ENCODE measurements at regions not wholly inside any gene's neighbourhood (a gene's known extent, or its start where the extent isn't known, plus 50 kb on each side); places are given as distances from the start of the nearest gene placed in this dataset.

DNA sequence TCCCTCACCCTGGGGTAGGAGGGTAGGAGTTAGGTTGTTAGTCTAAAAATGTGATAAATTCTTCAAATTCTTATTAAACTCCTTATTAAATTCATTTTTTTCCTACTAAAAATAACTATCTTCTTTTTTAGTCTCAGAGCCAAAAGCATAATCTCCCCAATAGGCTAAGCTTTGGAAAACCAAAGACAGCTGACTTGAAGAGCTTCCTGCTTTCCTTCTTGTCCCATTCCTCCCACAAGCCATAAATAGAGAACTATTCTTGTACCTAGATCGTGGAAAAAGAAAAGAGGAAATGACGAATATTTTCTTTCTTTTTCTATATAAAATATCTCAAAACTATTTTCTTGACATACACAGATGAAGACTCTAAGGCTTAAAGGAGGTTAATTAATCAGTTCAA, 486.9 kb downstream of the CDH8 start:
- Histone ChIP-seq H3K9me3 (replicated peaks; ENCODE audit: insufficient read depth, low read length) (no peaks in the 10 kb centered on the region), H3K4me3 (ENCODE audit: low read length) (no peak overlapping the region), H3K36me3 (replicated peaks; ENCODE audit: insufficient read depth, low read length) (no peaks in the 10 kb centered on the region), H3K4me1 (ENCODE audit: low read length) (no peaks in the 10 kb centered on the region), H4K20me1 (ENCODE audit: insufficient read depth, low read length) (no peaks in the 10 kb centered on the region), H3K79me2 (ENCODE audit: low read length) (no peaks in the 10 kb centered on the region), H2AFZ (ENCODE audit: low read length) (no peak overlapping the region), H3K27me3 (replicated peaks; ENCODE audit: insufficient read depth, low read length) (no peaks in the 10 kb centered on the region), H3K9me2 (replicated peaks; ENCODE audit: insufficient read depth, low read length) (no peaks in the 10 kb centered on the region), H3F3A (ENCODE audit: insufficient read depth, low read length) (no peaks in the 10 kb centered on the region), H3K27ac (ENCODE audit: low read length) (no peak overlapping the region), H3K4me2 (ENCODE audit: low read depth, low read length) (no peak overlapping the region), H3K9ac (ENCODE audit: low read length) (no peak overlapping the region)
- TF ChIP-seq, protein P1, sequence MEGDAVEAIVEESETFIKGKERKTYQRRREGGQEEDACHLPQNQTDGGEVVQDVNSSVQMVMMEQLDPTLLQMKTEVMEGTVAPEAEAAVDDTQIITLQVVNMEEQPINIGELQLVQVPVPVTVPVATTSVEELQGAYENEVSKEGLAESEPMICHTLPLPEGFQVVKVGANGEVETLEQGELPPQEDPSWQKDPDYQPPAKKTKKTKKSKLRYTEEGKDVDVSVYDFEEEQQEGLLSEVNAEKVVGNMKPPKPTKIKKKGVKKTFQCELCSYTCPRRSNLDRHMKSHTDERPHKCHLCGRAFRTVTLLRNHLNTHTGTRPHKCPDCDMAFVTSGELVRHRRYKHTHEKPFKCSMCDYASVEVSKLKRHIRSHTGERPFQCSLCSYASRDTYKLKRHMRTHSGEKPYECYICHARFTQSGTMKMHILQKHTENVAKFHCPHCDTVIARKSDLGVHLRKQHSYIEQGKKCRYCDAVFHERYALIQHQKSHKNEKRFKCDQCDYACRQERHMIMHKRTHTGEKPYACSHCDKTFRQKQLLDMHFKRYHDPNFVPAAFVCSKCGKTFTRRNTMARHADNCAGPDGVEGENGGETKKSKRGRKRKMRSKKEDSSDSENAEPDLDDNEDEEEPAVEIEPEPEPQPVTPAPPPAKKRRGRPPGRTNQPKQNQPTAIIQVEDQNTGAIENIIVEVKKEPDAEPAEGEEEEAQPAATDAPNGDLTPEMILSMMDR (IDR thresholded peaks at IDR 0.05; ENCODE audit: low read length): no peak
- TF ChIP-seq EZH2 (optimal IDR thresholded peaks at IDR 0.05; ENCODE audit: low read depth, low read length) (no peak), EZH2phosphoT487 (IDR thresholded peaks at IDR 0.05; ENCODE audit: low read length) (no peak)
- no peak for DNase-seq

DNA sequence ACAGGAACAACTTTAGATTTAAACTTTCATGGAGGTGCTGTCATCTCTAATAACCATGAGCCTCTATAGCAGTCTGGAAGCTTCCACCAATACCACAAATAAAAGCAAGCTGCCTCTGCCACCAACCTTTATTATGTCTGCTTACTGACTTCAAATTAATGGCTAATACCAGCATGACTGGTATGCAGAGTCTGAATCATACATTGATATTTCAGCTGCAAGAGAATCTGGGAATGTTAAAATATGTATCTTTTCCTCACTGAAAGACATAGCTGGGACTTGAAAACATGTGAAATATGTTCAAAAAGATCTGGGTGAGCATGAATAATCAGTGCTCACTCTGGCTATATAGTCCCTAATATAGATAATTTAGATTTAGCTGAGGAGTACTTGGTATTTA, 488.6 kb downstream of the CDH8 start:
- Histone ChIP-seq H3K27me3 (replicated peaks; ENCODE audit: insufficient read depth, low read length) (no peaks in the 10 kb centered on the region), H3K9ac (ENCODE audit: low read length) (no peak overlapping the region), H3F3A (ENCODE audit: insufficient read depth, low read length) (no peaks in the 10 kb centered on the region), H3K27ac (ENCODE audit: low read length) (no peak overlapping the region), H3K36me3 (replicated peaks; ENCODE audit: insufficient read depth, low read length) (no peaks in the 10 kb centered on the region), H3K79me2 (ENCODE audit: low read length) (no peaks in the 10 kb centered on the region), H3K9me3 (replicated peaks; ENCODE audit: insufficient read depth, low read length) (no peaks in the 10 kb centered on the region), H3K4me3 (ENCODE audit: low read length) (no peak overlapping the region), H3K4me2 (ENCODE audit: low read depth, low read length) (no peak overlapping the region), H3K4me1 (ENCODE audit: low read length) (no peaks in the 10 kb centered on the region), H4K20me1 (ENCODE audit: insufficient read depth, low read length) (no peaks in the 10 kb centered on the region), H3K9me2 (replicated peaks; ENCODE audit: insufficient read depth, low read length) (no peaks in the 10 kb centered on the region), H2AFZ (ENCODE audit: low read length) (no peak overlapping the region)
- no peak for TF ChIP-seq EZH2 (optimal IDR thresholded peaks at IDR 0.05; ENCODE audit: low read depth, low read length)
- TF ChIP-seq, protein P1 (IDR thresholded peaks at IDR 0.05; ENCODE audit: low read length): no peak
- no peak for TF ChIP-seq EZH2phosphoT487 (IDR thresholded peaks at IDR 0.05; ENCODE audit: low read length)
- DNase-seq: no peak

DNA sequence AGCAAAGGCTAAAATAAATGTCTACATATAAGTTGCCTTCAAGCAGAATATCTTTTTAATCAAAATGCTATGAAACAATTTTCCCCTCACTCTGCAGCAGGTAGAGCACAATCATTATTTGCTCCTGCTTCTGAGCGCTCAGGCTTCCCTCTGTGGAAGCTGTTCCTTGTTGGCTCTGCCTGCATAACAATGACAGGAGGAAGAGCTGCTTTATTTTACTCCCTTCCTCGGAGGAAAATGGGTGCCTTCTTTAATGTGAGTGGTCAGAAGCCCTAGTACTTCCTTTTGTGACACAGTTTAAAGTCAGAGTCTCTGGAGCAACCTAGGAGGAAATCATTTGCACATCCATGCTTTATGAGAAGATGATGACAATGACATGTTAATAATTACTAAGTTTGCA, 492.1 kb downstream of the CDH8 start:
- H2AFZ ChIP-seq (ENCODE audit: low read length): no peak overlapping the region
- H4K20me1 ChIP-seq (ENCODE audit: insufficient read depth, low read length): no peaks in the 10 kb centered on the region
- TF ChIP-seq, protein P1 (IDR thresholded peaks at IDR 0.05; ENCODE audit: low read length): no peak
- TF ChIP-seq EZH2 (optimal IDR thresholded peaks at IDR 0.05; ENCODE audit: low read depth, low read length): no peak
- TF ChIP-seq EZH2phosphoT487 (IDR thresholded peaks at IDR 0.05; ENCODE audit: low read length): no peak
- no peaks in the 10 kb centered on the region for H3K36me3 ChIP-seq (replicated peaks; ENCODE audit: insufficient read depth, low read length)
- H3K27me3 ChIP-seq (replicated peaks; ENCODE audit: insufficient read depth, low read length): no peaks in the 10 kb centered on the region
- H3K9me2 ChIP-seq (replicated peaks; ENCODE audit: insufficient read depth, low read length): no peaks in the 10 kb centered on the region
- H3K4me1 ChIP-seq (ENCODE audit: low read length): no peaks in the 10 kb centered on the region
- no peaks in the 10 kb centered on the region for H3F3A ChIP-seq (ENCODE audit: insufficient read depth, low read length)
- no peak overlapping the region for H3K27ac ChIP-seq (ENCODE audit: low read length)
- DNase-seq: no peak
- H3K4me3 ChIP-seq (ENCODE audit: low read length): no peak overlapping the region
- H3K9ac ChIP-seq (ENCODE audit: low read length): no peak overlapping the region
- H3K9me3 ChIP-seq (replicated peaks; ENCODE audit: insufficient read depth, low read length): no peaks in the 10 kb centered on the region
- no peak overlapping the region for H3K4me2 ChIP-seq (ENCODE audit: low read depth, low read length)
- no peaks in the 10 kb centered on the region for H3K79me2 ChIP-seq (ENCODE audit: low read length)
